GM12865 (cell line): ENCODE measurements at regions not wholly inside any gene's neighbourhood (a gene's known extent, or its start where the extent isn't known, plus 50 kb on each side); places are given as distances from the start of the nearest gene placed in this dataset.

Experiments
- DNase-seq: peaks from one replicate; pipeline ENCODE4 v3.0.0; 2010; ENCODE audit warnings: low read depth
- H3K4me3 ChIP-seq: 2 replicates; pipeline ENCODE4 v1.5.1; 2011; ENCODE audit warnings: mild to moderate bottlenecking, low read depth, low read length, control low read depth
- TF ChIP-seq, protein P1 (sequence below): IDR thresholded peaks from 2 replicates; pipeline ENCODE4 v1.5.1; 2011; ENCODE audit warnings: low read length, control low read depth, low read depth, inconsistent platforms; ENCODE audit not compliant: insufficient read depth; ENCODE audit errors: missing control alignments

DNA sequence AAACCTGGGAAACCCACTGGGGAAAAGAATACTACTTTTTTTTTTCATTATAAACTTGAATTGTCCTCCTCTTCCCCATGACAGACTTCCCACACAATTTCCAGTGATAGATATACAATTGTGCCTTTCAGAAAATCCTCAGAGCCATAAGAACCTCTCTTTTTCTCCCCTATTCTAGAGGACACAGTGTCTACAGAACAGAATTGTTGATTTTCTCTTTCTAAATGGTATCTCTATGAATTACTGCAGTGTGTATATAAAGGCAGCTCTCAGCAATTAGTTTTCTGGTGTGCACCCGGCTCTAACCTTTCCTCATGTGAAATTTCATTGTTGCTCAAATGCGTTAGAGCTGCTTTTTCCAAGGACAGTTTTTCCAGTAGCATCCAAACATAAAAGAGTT is 430.1 kb downstream of the TUSC7 start:
- H3K4me3 ChIP-seq, result no peak overlapping the region
- TF ChIP-seq, protein P1, sequence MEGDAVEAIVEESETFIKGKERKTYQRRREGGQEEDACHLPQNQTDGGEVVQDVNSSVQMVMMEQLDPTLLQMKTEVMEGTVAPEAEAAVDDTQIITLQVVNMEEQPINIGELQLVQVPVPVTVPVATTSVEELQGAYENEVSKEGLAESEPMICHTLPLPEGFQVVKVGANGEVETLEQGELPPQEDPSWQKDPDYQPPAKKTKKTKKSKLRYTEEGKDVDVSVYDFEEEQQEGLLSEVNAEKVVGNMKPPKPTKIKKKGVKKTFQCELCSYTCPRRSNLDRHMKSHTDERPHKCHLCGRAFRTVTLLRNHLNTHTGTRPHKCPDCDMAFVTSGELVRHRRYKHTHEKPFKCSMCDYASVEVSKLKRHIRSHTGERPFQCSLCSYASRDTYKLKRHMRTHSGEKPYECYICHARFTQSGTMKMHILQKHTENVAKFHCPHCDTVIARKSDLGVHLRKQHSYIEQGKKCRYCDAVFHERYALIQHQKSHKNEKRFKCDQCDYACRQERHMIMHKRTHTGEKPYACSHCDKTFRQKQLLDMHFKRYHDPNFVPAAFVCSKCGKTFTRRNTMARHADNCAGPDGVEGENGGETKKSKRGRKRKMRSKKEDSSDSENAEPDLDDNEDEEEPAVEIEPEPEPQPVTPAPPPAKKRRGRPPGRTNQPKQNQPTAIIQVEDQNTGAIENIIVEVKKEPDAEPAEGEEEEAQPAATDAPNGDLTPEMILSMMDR, result no peak
- DNase-seq, result no peak

DNA sequence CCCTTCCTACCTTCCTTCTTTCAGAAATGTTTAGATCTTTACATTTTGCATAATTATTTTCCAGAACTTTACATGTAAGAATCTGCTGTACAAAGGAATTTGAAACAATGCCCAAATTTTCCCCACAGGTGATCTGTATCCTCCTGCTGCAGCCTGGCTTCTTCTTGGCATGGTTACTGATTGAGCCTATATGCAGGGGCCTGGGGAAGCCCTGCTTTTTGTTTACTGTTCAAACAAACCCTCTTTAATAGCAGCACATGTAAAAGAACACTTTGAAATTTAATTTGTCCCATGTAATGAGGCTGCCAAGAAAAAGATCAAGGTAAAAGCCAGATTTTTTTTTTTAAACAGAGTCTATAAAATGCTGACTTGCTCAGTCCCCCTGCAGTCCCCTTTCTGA is 432.2 kb downstream of the TUSC7 start:
- TF ChIP-seq, protein P1, result no peak
- no peak overlapping the region for H3K4me3 ChIP-seq
- no peak for DNase-seq

DNA sequence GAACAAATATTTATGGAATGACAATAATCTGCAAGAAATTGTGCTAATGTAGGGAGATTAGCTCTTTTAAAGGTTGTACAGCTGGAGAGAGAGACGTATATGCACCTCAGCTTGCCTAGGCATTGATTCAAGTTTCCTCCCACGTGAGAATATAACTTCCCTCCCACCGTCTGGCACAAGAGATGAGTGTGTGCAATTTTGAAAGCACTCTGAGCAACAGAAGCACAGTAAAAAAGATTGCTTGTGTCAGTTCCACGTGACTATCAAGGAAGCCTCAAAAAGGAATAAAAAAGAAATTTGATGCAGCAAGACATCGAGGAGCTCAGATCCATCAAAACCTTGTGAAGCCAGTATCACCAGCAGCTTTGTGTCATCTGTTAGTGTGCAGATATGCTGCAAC is 435.3 kb downstream of the TUSC7 start:
- no peak overlapping the region for H3K4me3 ChIP-seq
- DNase-seq, result no peak
- TF ChIP-seq, protein P1, result no peak

DNA sequence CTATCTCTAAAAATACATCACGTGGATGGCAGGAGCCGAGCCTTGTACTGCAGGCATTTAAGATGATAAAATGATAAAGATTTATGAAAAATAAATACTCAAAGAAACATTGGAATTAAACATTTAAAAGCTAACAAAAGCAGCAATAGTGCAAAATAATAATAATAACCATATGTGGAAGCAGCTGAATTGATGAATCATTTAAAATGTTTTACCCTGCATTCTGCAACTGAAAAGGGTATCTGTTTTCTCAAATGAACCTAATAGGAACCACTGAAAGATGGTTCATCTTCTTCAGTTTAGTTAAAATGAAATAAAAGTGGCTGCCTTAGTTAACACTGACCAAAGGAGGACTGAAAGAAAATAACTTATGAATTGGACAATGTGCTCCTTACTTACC is 436.1 kb downstream of the TUSC7 start:
- no peak for DNase-seq
- TF ChIP-seq, protein P1, result no peak
- no peak overlapping the region for H3K4me3 ChIP-seq

DNA sequence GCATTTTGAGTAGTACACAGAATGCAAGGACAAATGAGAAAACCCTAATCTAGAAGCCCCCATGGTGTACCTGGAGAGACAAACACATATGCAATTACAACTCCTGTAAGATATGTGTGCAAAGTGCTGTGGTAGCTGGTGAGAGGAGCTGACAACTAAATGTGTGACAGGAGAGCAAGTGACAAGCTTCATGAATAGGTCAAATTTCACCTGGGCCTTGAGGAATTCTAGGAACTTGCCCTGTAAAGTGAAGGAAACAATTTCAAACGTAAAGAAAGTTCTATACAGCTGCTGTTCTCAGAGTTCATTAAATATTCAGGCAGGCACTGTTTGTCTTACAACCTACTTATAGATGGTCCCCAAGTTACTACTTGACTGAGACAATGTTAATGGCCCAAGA is 437.0 kb downstream of the TUSC7 start:
- DNase-seq, result no peak

DNA sequence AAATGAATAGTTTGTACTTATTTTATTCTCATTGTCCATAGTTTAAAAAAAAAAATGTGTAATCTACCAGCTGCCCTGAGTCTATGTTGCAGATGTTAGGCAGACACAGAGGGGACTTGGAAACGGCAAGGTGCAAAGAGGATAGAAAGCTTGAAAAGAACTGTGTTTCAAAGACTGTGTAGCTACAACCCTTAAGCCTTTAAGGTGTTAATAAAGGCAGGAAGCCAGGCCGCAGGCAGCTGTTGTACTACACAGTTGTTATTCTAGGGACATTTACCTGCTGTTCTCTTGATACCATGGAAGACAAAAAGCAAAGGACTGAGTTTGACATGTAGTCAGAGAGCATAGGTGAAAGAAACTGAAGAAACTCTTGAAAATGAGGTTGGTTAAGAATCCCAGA is 440.0 kb downstream of the TUSC7 start:
- TF ChIP-seq, protein P1, result no peak
- H3K4me3 ChIP-seq, result no peak overlapping the region
- no peak for DNase-seq

More for the DNA sequence above, 437.0 kb downstream of the TUSC7 start:
- TF ChIP-seq, protein P1, result no peak
- no peak overlapping the region for H3K4me3 ChIP-seq

DNA sequence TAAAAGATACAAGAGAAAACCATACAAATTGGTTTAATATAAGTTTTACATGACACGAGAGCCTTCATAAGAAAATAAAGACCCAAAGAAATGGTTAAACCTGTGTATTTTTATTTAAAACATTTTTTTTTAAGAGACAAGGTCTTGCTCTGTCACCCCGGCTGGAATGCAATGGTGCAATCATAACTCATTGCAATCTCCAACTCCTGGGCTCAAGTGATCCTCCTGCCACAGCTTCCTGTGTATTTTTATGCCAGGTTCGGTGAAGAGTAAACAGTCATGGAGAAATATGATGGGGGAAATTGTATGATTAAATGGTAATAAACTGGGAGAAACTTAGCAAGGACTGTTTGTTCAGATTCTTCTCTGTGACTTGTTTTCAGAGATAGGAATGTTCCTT is 441.0 kb downstream of the TUSC7 start:
- no peak overlapping the region for H3K4me3 ChIP-seq
- DNase-seq, result no peak
- TF ChIP-seq, protein P1, result no peak
